GM23338 (cell line): ENCODE measurements at regions not wholly inside any gene's neighbourhood (a gene's known extent, or its start where the extent isn't known, plus 50 kb on each side); places are given as distances from the start of the nearest gene placed in this dataset. TPM values are rescaled to one million over a fixed set of nuclear protein-coding genes. Genes with fewer than 3 reads are reported as not detected.

Source experiments
- microRNA-seq: library from miRNA; unstranded; fragments of <30 nt; microRNA quantifications from one replicate; pipeline ENCODE4, GENCODE V29; 2017
- small RNA-seq: library from RNA; depleted of rRNA; stranded (forward); fragments of <200 nt; gene quantifications from one replicate; pipeline ENCODE3, GENCODE V24; 2014; ENCODE audit warnings: low replicate concordance

Small RNAs in the stretch of these regions (microRNA-seq; reads per million reads assigned to microRNA genes)
- not detected for gene MIR1-1
- gene MIR133A2 = not detected

Small RNAs in the stretch of these regions (small RNA-seq; reads per million reads assigned to genes)
- not detected for gene MIR1-1
